HG03064 (cell line): ENCODE measurements at regions not wholly inside any gene's neighbourhood (a gene's known extent, or its start where the extent isn't known, plus 50 kb on each side); places are given as distances from the start of the nearest gene placed in this dataset.
"Not testable (repeated sequence)": the region's sequence is repeated elsewhere in the genome, so short reads cannot be mapped to it uniquely, and the experiment has no call there.

ENCODE experiments used
- ATAC-seq: cut with Tn5 transposase; IDR thresholded peaks from one replicate; pipeline ENCODE4 v1.9.1; 2021; ENCODE audit warnings: low read depth; ENCODE audit not compliant: unreplicated experiment

DNA sequence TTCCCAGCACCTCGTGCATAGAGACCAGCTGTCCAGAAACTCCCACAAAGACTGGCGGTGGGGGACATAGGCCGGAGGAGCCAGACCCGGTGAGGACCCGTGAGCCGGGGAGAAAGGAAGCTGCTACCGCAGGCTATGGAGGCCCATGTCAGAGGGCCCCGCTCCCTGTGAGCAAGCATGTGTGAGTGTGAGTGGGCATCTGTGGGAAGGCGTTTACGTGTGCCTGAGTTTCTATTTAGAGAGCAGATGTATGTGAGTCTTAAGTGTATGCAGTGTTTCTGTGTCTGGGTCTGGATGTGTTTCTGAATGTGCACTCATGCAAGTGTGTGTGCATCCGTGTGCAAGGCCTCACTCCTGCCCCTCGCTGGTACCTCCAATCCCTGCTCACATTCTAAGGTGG, 187.8 kb upstream of the RAB6C start:
- no peak for ATAC-seq

DNA sequence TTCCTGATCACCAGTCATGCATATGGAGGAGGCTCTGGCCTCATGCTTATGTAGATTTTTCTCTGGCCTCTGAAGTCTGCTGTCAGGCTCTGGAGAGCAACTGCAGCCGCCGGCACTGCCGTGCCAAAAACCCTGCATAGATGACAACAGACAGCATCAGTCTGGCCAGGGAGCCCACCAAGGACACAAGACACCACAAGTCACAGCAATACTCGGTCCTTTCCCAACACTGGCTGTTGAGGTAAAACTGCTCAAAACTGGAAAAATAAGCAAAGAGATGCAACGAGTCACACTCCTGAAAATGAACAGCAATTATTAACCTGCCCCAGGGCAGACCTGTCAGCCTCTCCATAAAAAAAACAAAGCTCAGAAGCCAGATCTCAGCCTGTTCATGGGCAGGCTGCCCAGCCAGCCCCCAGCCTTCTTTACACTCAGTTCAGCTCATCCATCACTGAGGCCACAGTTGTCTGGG, 186.0 kb upstream of the RAB6C start:
- no peak for ATAC-seq

DNA sequence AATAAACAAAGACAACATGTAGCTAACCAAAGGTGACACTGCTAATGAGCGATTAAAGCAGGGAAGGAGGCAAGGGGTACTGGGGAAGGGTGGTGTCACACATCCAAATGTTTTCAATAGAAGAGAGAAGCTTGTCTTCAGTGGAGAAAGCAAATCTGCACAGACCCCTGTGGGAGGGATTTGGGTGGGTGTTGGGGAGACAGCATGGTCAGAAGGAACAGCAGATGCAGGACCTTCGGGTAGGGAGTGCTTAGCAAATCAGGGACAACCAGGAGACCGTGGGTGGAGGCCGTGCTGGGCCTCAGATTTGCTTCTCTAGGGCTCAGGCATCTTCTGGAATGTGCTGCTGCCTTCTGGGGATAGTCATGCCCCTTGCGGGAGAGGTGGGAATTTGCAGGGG, 185.3 kb upstream of the RAB6C start:
- no peak for ATAC-seq

DNA sequence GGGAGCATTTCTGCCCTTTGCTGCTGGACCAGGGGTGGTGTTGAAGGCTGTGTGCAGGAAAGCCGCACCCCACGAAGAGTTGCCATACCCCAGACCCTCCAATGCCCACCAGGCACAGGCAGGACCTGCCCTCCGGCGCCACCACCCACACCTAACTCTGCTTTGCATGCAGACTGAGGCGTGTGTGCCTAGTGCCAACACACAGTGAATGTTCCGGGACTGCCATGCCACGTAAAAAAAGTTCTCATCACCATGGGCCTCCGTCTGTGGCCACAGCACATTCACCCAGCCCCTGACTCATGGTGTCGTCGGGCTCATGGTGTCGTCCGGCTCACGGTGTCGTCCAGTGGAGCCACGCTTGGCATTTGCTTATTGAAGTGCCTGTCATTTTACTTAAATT, 184.9 kb upstream of the RAB6C start:
- ATAC-seq, result no peak

DNA sequence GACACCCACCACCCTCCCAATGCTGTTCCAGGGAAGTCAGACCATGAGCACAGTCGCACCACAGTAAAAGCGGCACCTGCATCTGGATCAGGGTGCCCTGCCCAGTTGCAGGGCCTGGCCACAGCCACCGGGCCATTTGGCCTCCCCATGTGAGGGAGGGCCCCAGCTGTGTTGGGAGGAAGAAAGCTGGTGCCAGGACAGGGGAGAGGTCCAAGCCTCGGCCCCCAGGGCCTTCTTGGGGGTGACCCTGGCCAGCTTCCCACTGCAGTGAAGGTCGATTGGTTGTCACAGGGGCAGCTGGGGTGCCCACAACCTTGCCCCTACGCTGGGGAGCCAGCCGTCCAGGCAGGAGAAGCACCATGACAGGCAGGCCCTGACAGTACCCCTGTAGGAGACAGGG, 183.2 kb upstream of the RAB6C start:
- no peak for ATAC-seq

DNA sequence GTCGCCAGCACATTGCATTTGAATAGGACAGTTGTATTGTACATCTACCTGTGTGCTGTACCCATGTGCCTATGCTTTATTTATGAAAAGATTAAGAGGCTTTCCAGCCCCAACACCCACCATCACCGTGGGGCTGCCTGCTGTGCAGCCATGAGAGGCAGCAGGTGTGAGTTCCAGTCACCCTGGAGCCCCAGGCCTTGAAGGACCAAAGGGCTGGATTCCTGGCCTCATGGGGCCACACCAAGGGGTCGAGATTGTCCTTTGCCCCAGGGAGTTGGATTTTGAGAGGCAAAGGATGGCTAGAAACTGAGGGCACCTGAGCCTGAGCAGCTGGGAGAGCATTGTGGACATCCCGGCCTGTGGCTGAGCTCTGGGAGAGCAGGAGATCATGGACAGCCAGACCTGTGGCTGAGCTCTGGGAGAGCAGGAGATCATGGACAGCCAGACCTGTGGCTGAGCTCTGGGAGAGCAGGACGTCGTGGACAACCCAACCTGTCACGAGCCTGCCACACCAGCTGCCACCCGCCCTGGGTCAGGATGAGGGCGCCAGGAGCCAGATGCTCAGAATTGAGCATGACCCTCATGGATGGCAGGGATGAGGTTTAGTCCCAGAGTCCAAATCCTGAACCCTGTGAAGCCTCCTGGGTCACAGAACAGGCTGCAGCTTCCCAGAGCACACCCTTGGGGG, 182.5 kb upstream of the RAB6C start:
- no peak for ATAC-seq

DNA sequence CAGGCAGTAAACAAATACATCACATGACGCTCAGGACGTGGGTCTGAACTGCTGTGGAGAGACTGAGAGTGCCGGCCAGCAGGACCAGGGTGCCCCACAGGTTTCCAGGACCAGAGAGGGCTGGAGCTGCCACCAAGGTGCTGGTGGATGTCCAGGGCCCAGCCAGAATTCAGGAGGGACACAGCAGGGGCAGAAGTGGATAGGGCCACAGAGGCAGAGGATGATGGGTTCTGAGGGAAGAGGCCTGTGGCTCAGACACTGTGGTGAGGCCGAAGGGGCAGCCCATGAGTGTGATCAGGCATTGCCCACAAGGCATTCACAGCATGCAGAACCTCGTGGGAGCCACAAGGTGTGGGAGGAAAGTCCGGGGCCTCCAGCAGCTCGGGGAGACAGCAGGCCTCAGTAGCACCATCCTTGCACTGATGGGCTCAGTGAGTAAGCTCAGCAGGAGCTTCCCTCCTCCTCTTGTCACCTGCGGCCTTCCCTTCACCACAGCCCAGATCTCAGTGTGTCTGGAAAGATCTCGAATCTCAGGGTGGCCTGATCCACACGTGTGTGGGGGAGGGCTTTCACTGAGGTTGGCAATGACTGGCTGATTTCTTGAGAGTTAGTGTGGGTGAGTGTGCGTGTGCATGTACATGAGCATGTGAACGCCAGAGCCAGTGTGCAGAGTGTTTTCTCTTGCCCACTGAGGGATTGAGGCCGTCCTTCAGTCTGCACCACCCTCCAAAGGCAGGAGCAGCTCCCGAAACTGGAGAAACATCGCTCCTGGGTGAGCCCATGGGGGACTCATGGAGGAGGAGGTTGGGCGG, 181.8 kb upstream of the RAB6C start:
- ATAC-seq, result no peak

DNA sequence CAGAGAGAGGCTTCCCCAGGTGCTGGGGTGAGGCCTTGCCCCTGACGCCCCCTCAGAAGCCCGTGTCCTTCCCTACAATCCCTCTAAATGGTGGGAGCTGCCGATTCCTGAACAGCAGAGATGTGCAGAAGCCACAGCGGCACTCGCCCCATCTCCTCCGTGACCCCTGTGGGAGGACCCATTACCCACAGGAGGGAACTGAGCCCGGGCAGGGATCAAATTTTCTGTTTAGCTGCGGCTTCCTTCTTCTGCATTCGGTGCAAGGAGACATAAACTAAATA, 181.2 kb upstream of the RAB6C start:
- ATAC-seq, result no peak

DNA sequence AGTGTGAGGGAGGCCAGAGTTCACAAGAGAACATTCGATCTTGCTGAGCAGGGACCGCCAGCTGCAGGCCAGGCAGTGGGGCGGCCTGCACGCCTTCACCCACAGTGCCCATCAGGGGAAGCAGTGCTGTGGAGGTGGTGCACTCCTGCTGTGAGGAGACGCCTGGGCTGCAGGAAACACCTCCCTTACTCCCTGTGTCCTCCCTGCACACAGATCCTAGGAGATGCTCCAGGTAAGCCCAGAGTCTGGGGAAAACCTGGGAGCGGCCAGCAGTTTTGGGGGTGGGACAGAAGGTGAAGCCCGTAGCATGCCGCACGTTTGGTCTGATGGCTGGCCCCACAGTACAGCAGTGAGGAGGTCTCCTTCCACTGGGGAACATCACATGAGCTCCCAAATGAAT, 180.8 kb upstream of the RAB6C start:
- ATAC-seq, result no peak

DNA sequence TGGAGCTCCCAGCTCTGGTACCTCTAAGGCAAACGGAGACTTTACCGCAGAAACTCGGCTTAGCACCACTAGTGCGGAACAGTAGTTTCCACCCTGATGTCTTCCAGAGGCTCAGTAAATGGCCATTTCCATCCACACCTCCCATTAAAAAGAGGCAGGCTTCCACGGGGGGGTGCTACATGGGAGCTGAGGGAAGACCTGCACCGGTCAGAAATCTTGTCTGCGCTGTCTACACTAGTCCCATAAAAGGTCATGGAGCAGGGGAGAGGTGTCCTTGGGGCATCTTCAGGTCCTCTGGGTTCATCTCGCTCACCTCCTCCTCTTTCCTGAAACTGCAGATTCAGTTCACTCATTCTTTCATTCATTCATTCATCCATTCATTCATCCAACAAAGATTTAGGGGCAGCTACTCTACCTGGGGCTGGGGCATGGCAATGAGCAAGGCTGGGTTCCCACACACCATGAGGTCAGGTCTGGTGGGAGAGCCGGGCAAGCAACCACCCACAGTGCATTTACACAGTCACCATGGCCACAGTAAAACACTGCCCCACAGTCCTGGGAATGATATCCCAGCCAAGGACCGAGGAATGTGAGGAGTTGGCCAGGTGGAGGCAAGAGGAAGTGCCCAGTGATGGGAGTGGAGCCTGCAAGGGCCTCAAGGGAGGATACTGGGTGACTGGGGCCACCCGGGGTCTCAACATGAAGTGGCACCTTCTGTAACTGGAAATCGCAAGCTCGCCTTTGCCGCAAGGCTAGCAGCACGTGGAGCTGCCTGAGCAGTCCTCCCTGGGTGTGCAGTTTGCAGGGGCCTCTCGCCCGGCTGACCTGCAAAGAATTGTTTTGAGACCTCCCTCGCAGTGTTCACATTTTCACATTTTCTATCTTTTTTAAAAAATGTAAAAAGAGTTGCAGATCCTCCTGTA, 180.2 kb upstream of the RAB6C start:
- no peak for ATAC-seq

DNA sequence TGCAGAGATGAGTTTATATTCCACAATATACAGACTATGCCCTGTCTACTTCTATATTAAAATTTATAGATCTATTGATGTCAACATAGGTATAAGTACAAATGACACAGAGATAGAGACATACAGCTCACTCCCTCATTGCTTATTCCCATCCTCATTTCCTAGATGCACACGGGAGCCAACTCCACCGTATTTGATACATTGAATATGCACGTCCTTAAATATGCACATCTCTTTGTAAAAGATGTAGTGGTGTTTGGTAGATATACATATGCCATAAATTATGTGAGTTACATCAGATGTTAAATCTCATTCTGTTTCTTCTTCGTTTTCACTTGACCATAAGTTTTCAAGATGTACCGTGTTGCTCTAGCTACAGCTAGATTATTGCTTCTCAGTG, 179.2 kb upstream of the RAB6C start:
- no peak for ATAC-seq

DNA sequence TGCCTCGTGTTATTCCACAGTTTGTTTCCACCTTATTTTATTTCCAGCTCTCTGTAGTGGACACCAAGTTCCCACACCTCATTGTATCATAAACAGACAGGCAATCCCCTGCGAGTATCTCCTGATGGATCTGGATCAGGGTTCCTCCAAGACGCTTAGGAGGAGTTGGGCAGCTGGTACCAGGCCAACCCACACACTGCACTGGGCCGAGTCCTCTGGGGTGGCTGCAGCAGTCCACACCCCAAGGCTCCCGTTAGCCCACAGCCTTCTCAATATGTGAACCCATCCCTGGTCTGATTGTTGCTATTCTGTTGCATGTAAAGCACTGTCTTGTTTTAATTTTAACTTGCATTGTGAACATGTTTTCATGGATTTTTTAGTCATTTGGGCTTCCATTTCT, 178.8 kb upstream of the RAB6C start:
- ATAC-seq, result no peak

DNA sequence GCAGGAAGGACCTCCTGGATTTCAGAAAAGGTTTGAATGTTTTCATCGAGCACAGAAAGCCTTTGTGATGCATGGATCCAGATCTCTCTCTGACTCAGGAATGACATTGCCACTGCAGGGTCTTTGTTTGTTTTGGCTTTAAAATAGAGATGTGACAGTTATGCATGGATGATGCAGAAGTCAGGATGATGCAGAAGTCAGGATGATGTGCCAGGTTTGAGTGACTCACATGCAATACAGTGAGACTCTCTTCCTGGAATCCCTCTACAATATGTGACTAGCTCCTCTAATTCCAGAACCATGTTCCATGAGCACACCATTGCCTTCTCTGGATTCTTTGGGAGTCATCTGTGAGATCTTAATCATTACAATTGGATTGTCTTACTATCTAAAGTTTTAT, 177.9 kb upstream of the RAB6C start:
- no peak for ATAC-seq

DNA sequence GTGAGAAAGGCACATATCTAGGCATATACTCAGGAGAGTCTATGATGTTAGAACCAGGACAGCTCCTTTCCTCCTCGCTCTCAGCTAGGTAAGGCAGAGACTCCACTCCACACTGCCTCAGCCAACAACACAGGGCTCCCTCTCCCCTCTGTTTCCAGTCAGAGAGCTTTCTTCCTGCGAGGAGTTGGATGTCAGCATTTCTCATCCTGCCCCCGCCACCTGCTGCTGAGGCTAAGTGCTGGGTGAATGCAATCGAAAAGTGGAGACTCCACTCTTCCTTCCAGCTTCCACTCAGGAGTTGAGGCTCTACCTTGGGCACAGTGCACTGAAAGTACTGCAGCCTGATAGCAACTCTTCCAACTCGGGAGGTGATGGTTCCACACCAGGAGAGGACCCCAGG, 177.2 kb upstream of the RAB6C start:
- ATAC-seq, result no peak

DNA sequence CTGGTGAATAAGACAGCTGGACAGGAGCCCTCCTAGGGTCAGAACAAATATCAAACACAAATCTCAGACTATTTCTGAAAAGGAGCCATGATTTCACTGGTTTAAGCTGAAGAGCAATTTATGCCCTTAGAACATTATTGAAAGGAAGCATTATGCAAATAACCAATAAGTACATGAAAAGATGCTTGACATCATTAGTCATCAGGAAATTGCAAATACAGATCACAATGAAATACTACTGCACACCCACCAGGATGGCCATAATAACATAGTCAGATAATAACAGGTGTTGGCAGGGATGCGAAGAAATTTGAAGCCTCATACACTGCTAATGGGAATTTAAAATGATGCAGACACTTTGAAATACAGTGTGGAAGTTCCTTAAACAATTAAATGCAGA, 176.4 kb upstream of the RAB6C start:
- no peak for ATAC-seq

DNA sequence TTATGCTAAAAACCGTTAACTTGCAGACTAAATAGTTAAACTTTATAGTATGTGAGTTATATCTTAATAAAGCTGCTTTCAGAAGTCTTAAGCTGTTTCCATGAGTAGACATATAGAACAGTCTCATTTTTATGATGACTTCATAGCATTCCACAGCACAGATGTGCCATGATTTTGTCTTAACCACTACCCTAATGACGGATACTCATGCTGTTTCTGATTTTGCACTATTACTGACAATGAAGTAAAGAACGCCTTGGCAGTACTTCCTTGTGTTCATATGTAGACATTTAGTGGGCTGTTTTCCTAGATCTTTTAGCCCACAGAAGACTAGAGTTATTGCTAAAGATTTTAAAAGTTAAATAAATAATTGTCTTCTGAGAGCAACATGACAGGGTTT, 175.6 kb upstream of the RAB6C start:
- ATAC-seq, result no peak

DNA sequence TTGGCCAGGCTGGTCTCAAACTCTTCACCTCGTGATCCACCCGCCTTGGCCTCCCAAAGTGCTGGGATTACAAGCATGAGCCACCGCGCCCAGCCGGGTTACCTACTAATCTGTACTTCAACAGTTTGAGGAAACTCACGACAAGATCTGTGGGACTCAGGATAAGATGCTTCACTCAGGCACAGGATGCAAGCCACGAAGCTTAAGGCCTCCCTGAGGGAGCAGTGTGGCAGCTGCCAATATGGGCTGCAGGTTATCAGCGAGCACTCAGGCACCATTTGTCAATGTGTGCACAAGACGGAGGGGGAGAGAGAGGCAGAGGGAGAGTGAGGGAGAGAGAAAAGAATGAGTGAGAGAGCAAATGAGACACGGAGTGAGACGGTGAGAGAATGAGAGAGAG, 173.6 kb upstream of the RAB6C start:
- no peak for ATAC-seq

DNA sequence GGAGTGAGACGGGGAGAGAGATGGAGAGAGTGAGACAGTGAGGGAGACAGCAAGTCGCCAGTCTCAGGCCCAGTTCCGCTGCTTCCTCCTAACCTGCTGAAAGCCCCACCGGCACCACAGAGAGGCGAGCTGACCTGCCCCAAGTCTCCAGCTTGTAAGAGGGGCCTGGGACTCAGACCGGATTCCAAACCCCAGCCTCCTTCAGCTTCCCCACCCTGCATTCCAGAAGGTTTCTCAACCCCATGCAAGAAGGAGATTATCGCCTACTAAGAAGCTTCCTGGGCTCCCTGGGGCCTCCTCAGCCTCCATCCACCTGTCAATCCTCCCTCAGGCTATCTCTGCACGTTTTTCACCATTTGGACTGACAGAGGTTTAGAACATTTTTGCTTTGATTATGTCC, 173.1 kb upstream of the RAB6C start:
- no peak for ATAC-seq

DNA sequence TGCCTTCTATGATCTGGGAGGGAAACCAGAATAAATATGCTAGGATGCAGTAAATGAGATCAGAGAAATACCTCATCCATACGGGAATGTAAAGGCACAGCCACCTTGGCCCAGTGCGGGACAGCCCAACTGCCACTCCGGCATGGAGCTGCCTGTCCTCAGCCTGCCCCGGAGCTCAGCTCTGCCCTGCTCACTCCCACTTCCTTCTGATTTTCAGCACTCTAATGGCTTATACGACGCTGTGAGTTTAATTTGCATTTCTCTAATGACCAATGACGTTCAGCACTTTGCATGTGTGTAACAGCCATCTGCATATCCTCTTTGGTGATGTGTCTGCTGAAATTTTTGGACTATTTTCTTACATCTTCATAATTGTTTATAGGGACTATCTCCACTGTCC, 172.5 kb upstream of the RAB6C start:
- ATAC-seq, result no peak

DNA sequence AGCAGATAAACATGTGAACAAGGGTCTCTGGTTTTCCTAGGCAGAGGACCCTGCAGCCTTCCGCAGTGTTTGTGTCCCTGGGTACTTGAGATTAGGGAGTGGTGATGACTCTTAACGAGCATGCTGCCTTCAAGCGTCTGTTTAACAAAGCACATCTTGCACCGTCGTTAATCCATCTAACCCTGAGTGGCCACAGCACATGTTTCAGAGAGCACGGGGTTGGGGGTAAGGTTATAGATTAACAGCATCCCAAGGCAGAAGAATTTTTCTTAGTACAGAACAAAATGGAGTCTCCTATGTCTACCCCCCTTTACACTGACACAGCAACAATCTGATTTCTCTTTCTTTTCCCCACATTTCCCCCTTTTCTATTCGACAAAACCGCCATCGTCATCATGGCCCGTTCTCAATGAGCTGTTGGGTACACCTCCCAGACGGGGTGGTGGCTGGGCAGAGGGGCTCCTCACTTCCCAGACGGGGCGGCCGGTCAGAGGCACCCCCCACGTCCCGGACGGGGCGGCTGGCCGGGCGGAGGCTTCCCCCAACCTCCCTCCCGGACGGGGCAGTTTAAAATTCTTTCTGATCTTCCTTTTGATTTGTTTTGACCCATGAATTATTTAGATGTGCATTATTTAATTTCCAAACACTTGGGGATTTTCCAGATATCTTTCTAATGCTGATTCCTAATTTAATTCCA, 171.7 kb upstream of the RAB6C start:
- ATAC-seq, result not testable (repeated sequence)

DNA sequence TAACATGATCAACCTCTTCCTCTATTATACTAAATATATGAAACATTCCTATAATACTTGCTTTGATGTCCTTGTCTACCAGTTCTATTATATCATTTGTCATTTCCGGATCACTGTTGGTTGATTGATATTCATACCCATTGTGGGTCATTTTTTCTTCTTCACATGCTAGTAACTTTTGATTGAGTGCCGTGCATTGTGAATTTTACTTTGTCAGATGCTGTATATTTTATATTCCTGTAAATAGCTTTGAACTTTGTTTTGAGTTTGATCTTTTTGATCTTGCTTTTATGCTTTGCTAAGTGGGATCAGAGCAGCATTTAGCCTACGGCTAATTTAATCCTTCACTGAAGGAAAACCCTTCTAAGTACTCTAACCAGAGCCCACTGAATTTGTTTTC, 168.9 kb upstream of the RAB6C start:
- ATAC-seq, result no peak
